ENCODE measurements at regions not wholly inside any gene's neighbourhood (a gene's known extent, or its start where the extent isn't known, plus 50 kb on each side); places are given as distances from the start of the nearest gene placed in this dataset.

DNA sequence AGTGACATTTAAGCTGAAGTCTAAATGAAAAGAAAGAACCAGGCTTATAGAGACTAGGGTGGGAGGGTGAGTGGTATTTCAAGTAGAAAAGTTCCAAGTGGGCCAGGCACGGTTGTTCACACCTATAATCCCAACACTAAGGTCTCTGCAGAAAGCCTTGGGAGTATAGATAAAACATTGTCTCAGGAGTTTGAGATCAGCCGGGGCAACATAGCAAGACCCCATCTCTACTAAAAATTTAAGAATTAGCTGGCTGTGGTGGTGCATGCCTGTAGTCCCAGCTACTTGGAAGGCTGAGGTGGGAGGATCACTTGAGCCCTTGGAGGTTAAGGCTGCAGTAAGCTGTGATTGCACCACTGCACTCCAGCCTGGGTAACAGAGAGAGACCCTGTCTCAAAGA, 143.4 kb upstream of the PKDCC start:
- DNase-seq: no peak

- no peak for DNase-seq
Observed at GRCh38 chr2:41905597-41906337, 142.1 kb upstream of the PKDCC start.

GRCh38 chr2:41906338-41906725, 141.5 kb upstream of the PKDCC start:
- no peak for DNase-seq

DNA sequence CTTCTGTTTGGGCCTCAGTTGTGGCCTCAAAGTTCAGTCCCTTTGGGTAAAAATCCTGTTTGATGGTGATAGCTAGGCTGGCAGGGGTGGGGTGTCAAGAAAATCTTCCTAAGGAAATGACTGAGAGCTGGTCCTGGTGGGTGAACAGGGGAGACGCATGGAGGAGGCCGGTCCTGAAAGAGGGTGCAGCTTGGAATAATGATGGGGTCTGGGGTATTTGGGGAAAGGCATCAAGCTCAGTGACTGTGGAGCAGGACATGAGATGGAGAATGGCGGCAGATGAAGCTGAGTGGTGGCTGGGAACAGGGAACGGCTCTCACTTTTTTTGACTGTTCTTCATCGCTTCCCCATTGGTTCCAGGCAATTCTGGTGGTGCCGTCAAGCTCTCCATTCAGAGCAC, 140.7 kb upstream of the PKDCC start:
- DNase-seq: no peak

DNA sequence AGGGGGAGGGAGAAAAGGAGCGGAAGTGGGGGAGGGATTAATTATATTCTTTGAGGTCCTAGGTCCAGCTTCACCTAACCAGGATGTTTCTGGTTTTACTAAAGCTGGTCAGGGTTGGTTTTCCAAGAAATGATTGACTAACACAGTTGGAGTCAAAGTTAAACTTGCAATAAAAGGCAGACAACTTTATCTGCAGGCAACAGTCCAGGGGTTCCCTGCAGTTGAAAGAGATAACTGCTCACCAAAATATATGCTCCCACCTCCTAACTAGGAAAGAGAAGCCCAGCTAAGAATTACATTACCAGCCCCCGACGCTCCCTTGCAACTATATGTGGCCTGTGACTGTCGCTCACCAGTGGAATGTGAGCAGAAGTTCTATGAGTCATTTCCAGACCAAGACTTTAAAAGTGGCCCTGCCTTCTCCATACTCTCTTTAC, 140.0 kb upstream of the PKDCC start:
- DNase-seq: no peak

GRCh38 chr2:41908349-41908748, 139.5 kb upstream of the PKDCC start:
- no peak for DNase-seq

GRCh38 chr2:41909584-41909983, 138.2 kb upstream of the PKDCC start:
- no peak for DNase-seq

GRCh38 chr2:41910126-41910525, 137.7 kb upstream of the PKDCC start:
- DNase-seq: no peak

DNA sequence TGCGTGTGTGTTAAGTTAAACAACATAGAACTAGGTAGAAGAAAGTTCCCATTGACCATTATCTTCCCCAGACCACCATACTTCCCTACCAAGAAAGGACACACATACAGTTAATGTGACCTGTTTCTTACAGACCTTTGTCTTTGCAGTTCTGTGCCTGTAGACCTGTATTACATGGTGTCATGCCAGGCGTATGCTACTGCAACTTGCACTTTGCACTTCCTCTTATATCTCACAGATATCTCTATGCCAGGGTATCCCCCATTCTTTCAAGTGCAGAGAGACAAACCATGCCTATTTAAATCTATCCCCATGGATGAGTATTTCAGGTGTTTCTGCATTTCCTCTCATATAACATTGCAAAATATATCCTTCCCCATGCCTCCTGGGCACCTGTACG, 136.8 kb upstream of the PKDCC start:
- no peak for DNase-seq

DNA sequence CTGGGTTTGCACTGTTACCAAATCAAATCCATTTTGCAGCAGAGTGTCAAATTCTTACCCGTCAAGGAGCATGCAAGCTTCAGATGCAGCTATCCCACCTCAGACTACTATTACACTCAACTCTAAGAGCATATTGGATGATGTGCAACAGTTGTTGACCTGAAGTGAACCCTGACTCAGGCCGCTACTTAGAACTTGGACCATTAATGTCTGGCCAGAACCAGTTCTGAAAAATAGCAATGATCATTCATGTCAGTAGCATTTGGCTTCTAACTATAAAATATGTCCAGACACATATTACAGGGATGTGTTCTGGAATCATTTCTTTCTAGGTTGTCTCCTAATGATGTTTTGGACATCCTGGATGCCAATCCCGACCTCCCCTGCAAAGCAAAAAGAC, 135.5 kb upstream of the PKDCC start:
- no peak for DNase-seq

DNA sequence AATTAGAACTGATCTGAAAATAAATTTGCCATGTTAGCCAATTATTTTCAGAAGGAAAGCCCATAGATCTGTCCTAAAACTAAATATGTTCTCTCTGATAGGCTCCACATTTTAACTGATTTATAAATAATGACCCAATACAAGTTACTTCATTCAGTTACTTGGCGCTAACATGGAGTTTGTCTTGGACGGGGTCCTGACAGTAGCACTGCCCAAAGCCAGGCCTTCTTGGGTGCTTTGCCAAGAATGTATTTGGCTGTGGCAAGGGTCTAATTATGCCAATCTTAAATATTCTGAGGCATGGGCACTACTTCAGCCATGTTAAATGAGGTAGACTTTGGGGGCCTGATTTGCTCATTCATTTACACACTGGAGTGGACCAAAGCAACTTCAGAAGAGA, 135.0 kb upstream of the PKDCC start:
- DNase-seq: no peak

- no peak for DNase-seq
Observed at GRCh38 chr2:41913311-41913710, 134.5 kb upstream of the PKDCC start.

DNA sequence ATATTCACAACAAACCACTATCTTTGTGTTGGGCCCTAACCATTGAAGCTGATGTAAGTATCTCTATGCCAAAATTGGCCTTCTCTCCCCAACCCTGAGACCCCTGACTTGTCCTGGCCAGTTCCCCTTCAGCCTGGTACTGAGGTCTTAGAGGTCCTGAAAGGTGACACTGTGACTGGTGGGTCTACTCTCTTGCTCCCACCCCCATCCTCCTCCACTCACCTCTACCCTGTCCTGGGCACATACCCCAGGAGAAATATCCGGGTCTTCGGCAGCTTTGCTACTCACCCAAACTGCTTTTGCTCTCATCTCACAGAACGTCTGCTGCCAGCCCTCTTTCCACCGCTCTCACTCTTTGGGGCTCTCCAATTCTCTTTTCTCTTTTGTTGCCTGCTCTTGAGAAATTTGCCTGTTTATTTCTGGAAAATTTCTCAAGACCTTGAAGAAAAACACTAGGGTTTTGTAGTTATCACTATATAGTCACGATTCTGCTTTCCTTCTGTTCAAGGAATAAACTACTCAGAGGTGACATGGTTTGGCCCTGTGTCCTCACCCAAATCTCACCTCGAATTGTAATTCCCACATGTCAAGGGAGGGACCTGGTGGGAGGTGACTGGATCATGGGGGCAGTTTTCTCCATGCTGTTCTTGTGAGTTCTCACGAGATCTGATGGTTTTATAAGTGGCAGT, 133.8 kb upstream of the PKDCC start:
- no peak for DNase-seq

DNA sequence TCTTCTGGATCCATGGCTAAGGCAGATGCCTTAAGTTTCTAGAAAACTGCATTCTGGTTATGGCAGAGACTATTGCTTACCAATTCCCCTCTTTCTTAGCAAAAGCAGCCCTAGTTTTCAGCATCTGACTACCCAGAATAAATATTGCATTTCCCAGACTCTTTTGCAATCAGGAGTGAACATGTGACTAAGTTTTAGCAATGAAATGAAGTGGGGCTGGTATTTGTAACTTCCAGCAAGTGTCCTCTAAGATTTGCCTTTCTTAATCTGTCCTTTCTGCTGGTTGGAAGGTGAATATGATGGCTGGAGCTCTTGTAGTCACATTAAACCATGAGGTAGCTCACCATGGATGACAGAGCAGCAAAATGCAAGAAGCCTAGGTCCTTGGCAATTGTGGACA, 132.9 kb upstream of the PKDCC start:
- DNase-seq: no peak

GRCh38 chr2:41916177-41916576, 131.6 kb upstream of the PKDCC start:
- no peak for DNase-seq

DNA sequence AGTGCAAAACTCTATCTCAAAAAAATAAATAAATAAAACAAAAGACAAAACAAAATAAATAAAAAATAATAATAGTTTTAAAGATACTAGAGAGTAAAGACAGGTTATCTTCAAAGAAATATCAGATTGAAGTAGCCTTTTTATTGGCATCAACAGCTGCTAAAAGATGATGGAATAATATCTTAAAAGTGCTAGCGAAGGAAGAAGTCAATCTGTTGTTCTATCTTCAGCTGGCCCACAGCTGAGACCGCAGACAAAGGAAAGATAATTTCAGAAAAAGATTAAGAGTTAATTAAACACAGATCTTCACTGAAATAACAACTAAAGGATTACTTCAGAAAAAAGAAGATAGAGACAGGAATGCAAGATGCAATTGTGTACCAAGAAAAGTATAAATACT, 130.2 kb upstream of the PKDCC start:
- DNase-seq: no peak

- no peak for DNase-seq
Observed at GRCh38 chr2:41919135-41919534, 128.7 kb upstream of the PKDCC start.

DNA sequence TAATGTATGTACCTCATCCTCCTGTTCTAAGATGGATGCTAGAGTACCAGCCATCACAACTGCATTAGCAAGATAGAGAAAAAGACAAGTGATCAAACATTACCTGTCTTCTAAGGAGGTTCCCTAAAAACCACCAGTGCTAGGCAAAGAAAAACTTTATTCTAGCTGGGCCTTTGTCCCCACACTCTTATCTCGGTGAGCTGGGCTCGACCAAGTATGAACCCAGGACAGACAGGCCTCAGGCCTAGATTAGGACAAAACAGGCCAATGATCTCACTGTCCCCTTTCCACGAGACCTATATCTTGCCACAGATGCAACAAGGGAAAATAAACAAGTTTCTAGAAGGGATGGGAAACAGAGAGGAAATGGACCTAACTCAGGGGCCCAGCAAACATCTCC, 127.6 kb upstream of the PKDCC start:
- DNase-seq: no peak

- DNase-seq: no peak
Observed at GRCh38 chr2:41920812-41921211, 127.0 kb upstream of the PKDCC start.

GRCh38 chr2:41922177-41922576, 125.6 kb upstream of the PKDCC start:
- no peak for DNase-seq

GRCh38 chr2:41923156-41923786, 124.5 kb upstream of the PKDCC start:
- no peak for DNase-seq

- DNase-seq: no peak
Observed at GRCh38 chr2:41924024-41924423, 123.8 kb upstream of the PKDCC start.

DNA sequence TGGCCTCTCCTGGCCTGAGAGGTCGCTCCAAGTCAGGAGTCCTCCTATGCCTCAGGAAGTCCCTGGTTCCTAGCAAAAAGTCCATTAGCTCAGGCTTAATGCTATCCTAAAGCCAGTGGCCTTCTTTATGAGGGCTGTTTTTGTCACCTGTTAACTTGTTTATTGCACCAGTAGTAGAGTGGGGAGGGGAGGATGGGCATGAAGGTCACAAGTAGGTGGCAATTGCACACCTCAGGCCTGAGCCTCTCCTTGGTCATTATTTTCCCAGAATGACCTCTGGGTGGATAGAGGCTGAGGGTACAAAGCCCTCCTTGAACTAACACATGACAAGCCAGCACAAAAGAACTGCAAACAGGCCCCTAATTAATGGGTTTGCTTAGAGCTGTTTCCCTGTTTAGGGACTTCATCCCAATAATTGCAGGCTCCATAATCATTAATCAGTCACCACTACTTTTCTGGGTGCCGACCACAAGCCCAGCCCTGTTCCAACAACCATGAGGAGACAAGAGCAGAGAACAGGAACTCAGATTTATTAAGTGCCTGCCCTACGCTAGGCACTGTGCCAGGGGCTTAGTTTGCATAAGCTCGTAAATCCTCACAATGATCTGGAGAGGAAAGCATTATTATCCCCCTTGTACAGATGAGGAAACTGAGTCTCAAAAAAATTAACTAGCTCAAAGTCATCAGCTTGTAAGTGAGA, 123.0 kb upstream of the PKDCC start:
- no peak for DNase-seq

DNA sequence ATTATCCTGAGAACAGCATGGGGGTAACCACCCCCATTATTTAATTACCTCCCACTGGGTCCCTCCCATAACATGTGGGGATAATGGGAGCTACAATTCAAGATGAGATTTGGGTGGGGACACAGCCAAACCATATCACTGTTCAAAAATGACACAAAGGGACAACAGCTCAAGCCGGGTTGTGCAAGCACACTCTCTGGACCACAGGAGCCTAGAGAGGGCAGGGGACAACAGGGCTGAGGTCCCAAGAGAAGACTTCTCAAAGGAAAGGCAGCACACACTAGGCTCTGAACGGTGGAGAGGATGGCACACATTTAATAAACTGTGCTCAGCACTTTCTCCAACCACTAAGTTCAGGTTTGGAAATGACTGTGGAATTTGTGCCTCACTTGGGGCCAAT, 122.1 kb upstream of the PKDCC start:
- DNase-seq: no peak
